ENCODE measurements at regions not wholly inside any gene's neighbourhood (a gene's known extent, or its start where the extent isn't known, plus 50 kb on each side); places are given as distances from the start of the nearest gene placed in this dataset.

- H3K4me3 ChIP-seq (ENCODE audit: low read length), result no peak overlapping the region
- H3K9me3 ChIP-seq (replicated peaks; ENCODE audit: control insufficient read depth, low read depth, low read length), result no peaks in the 10 kb centered on the region
- H3K36me3 ChIP-seq (ENCODE audit: control insufficient read depth, insufficient read depth, low read length), result no peaks in the 10 kb centered on the region
- H3K4me1 ChIP-seq (ENCODE audit: control insufficient read depth, insufficient read depth, low read length), result no peaks in the 10 kb centered on the region
- DNase-seq, result no peak
- WGBS (ENCODE audit: insufficient coverage), result no CpG with 5 or more reads among the region's 1 CpG
- H3K27me3 ChIP-seq (ENCODE audit: control insufficient read depth, insufficient read depth, low read length), result no peaks in the 10 kb centered on the region
- no peak overlapping the region for H3K27ac ChIP-seq (ENCODE audit: low read length)
These were observed 192.7 kb downstream of the DIPK2A start for GRCh38 chr3:144164352-144164751.

GRCh38 chr3:144165482-144165881, 193.9 kb downstream of the DIPK2A start:
- WGBS (ENCODE audit: insufficient coverage), result no CpG with 5 or more reads among the region's 2 CpGs
- no peaks in the 10 kb centered on the region for H3K4me1 ChIP-seq (ENCODE audit: control insufficient read depth, insufficient read depth, low read length)
- no peak for DNase-seq

GRCh38 chr3:144167634-144168033, 196.0 kb downstream of the DIPK2A start:
- no peaks in the 10 kb centered on the region for H3K9me3 ChIP-seq (replicated peaks; ENCODE audit: control insufficient read depth, low read depth, low read length)
- no peak overlapping the region for H3K4me3 ChIP-seq (ENCODE audit: low read length)
- no CpG with 5 or more reads among the region's 2 CpGs for WGBS (ENCODE audit: insufficient coverage)
- no peak for DNase-seq
- H3K4me1 ChIP-seq (ENCODE audit: control insufficient read depth, insufficient read depth, low read length), result no peaks in the 10 kb centered on the region
- no peak overlapping the region for H3K27ac ChIP-seq (ENCODE audit: low read length)
- H3K36me3 ChIP-seq (ENCODE audit: control insufficient read depth, insufficient read depth, low read length), result no peaks in the 10 kb centered on the region
- H3K27me3 ChIP-seq (ENCODE audit: control insufficient read depth, insufficient read depth, low read length), result no peaks in the 10 kb centered on the region

More at GRCh38 chr3:144165482-144165881, 193.9 kb downstream of the DIPK2A start:
- no peak overlapping the region for H3K27ac ChIP-seq (ENCODE audit: low read length)
- H3K9me3 ChIP-seq (replicated peaks; ENCODE audit: control insufficient read depth, low read depth, low read length), result no peaks in the 10 kb centered on the region
- H3K36me3 ChIP-seq (ENCODE audit: control insufficient read depth, insufficient read depth, low read length), result no peaks in the 10 kb centered on the region
- H3K4me3 ChIP-seq (ENCODE audit: low read length), result no peak overlapping the region
- H3K27me3 ChIP-seq (ENCODE audit: control insufficient read depth, insufficient read depth, low read length), result no peaks in the 10 kb centered on the region

- 83% methylated on average over 1 of the region's 1 CpG for WGBS (ENCODE audit: insufficient coverage)
- no peak for DNase-seq
- H3K36me3 ChIP-seq (ENCODE audit: control insufficient read depth, insufficient read depth, low read length), result no peaks in the 10 kb centered on the region
These were observed 201.9 kb downstream of the DIPK2A start for GRCh38 chr3:144173491-144173890.

GRCh38 chr3:144175644-144176425, 204.2 kb downstream of the DIPK2A start:
- no peaks in the 10 kb centered on the region for H3K27me3 ChIP-seq (ENCODE audit: control insufficient read depth, insufficient read depth, low read length)

More at GRCh38 chr3:144173491-144173890, 201.9 kb downstream of the DIPK2A start:
- Histone ChIP-seq H3K27me3 (ENCODE audit: control insufficient read depth, insufficient read depth, low read length) (no peaks in the 10 kb centered on the region), H3K4me1 (ENCODE audit: control insufficient read depth, insufficient read depth, low read length) (no peaks in the 10 kb centered on the region), H3K9me3 (replicated peaks; ENCODE audit: control insufficient read depth, low read depth, low read length) (no peaks in the 10 kb centered on the region), H3K4me3 (ENCODE audit: low read length) (no peak overlapping the region), H3K27ac (ENCODE audit: low read length) (no peak overlapping the region)

GRCh38 chr3:144177649-144178048, 206.0 kb downstream of the DIPK2A start:
- Histone ChIP-seq H3K9me3 (replicated peaks; ENCODE audit: control insufficient read depth, low read depth, low read length) (no peaks in the 10 kb centered on the region), H3K4me1 (ENCODE audit: control insufficient read depth, insufficient read depth, low read length) (no peaks in the 10 kb centered on the region), H3K36me3 (ENCODE audit: control insufficient read depth, insufficient read depth, low read length) (no peaks in the 10 kb centered on the region), H3K27ac (ENCODE audit: low read length) (no peak overlapping the region), H3K27me3 (ENCODE audit: control insufficient read depth, insufficient read depth, low read length) (no peaks in the 10 kb centered on the region), H3K4me3 (ENCODE audit: low read length) (no peak overlapping the region)
- DNase-seq, result no peak
- 100% methylated on average over 1 of the region's 2 CpGs for WGBS (ENCODE audit: insufficient coverage)

More at GRCh38 chr3:144175644-144176425, 204.2 kb downstream of the DIPK2A start:
- H3K4me3 ChIP-seq (ENCODE audit: low read length), result no peak overlapping the region
- no peaks in the 10 kb centered on the region for H3K36me3 ChIP-seq (ENCODE audit: control insufficient read depth, insufficient read depth, low read length)
- no peaks in the 10 kb centered on the region for H3K9me3 ChIP-seq (replicated peaks; ENCODE audit: control insufficient read depth, low read depth, low read length)
- no peak for DNase-seq
- H3K27ac ChIP-seq (ENCODE audit: low read length), result no peak overlapping the region
- 96% methylated on average over 21 of the region's 21 CpGs for WGBS (ENCODE audit: insufficient coverage)
- no peaks in the 10 kb centered on the region for H3K4me1 ChIP-seq (ENCODE audit: control insufficient read depth, insufficient read depth, low read length)

- H3K4me3 ChIP-seq (ENCODE audit: low read length), result no peak overlapping the region
- no CpG with 5 or more reads among the region's 2 CpGs for WGBS (ENCODE audit: insufficient coverage)
These were observed 207.0 kb downstream of the DIPK2A start for GRCh38 chr3:144178607-144179006.

GRCh38 chr3:144181062-144181461, 209.4 kb downstream of the DIPK2A start:
- Histone ChIP-seq H3K36me3 (ENCODE audit: control insufficient read depth, insufficient read depth, low read length) (no peaks in the 10 kb centered on the region), H3K9me3 (replicated peaks; ENCODE audit: control insufficient read depth, low read depth, low read length) (no peaks in the 10 kb centered on the region), H3K4me1 (ENCODE audit: control insufficient read depth, insufficient read depth, low read length) (no peaks in the 10 kb centered on the region), H3K27ac (ENCODE audit: low read length) (no peak overlapping the region), H3K27me3 (ENCODE audit: control insufficient read depth, insufficient read depth, low read length) (no peaks in the 10 kb centered on the region), H3K4me3 (ENCODE audit: low read length) (no peak overlapping the region)
- peak; percentile 41 for DNase-seq
- no CpG with 5 or more reads among the region's 2 CpGs for WGBS (ENCODE audit: insufficient coverage)

More at GRCh38 chr3:144178607-144179006, 207.0 kb downstream of the DIPK2A start:
- no peak for DNase-seq
- H3K36me3 ChIP-seq (ENCODE audit: control insufficient read depth, insufficient read depth, low read length), result no peaks in the 10 kb centered on the region
- H3K9me3 ChIP-seq (replicated peaks; ENCODE audit: control insufficient read depth, low read depth, low read length), result no peaks in the 10 kb centered on the region
- H3K27ac ChIP-seq (ENCODE audit: low read length), result no peak overlapping the region
- no peaks in the 10 kb centered on the region for H3K4me1 ChIP-seq (ENCODE audit: control insufficient read depth, insufficient read depth, low read length)
- no peaks in the 10 kb centered on the region for H3K27me3 ChIP-seq (ENCODE audit: control insufficient read depth, insufficient read depth, low read length)

GRCh38 chr3:144182501-144182900, 210.9 kb downstream of the DIPK2A start:
- Histone ChIP-seq H3K9me3 (replicated peaks; ENCODE audit: control insufficient read depth, low read depth, low read length) (no peaks in the 10 kb centered on the region), H3K27me3 (ENCODE audit: control insufficient read depth, insufficient read depth, low read length) (no peaks in the 10 kb centered on the region), H3K27ac (ENCODE audit: low read length) (no peak overlapping the region), H3K36me3 (ENCODE audit: control insufficient read depth, insufficient read depth, low read length) (no peaks in the 10 kb centered on the region), H3K4me3 (ENCODE audit: low read length) (no peak overlapping the region), H3K4me1 (ENCODE audit: control insufficient read depth, insufficient read depth, low read length) (no peaks in the 10 kb centered on the region)
- WGBS (ENCODE audit: insufficient coverage), result no CpG with 5 or more reads among the region's 1 CpG
- DNase-seq, result no peak

- Histone ChIP-seq H3K27ac (ENCODE audit: low read length) (no peak overlapping the region), H3K36me3 (ENCODE audit: control insufficient read depth, insufficient read depth, low read length) (no peaks in the 10 kb centered on the region), H3K27me3 (ENCODE audit: control insufficient read depth, insufficient read depth, low read length) (no peaks in the 10 kb centered on the region), H3K9me3 (replicated peaks; ENCODE audit: control insufficient read depth, low read depth, low read length) (no peaks in the 10 kb centered on the region), H3K4me3 (ENCODE audit: low read length) (no peak overlapping the region), H3K4me1 (ENCODE audit: control insufficient read depth, insufficient read depth, low read length) (no peaks in the 10 kb centered on the region)
- no peak for DNase-seq
- WGBS (ENCODE audit: insufficient coverage), result 83% methylated on average over 1 of the region's 3 CpGs
These were observed 213.7 kb downstream of the DIPK2A start for GRCh38 chr3:144185276-144185675.

Data from muscle of leg (tissue), 3 donors.